GM10248 (cell line): ENCODE measurements at regions not wholly inside any gene's neighbourhood (a gene's known extent, or its start where the extent isn't known, plus 50 kb on each side); places are given as distances from the start of the nearest gene placed in this dataset.
"Not testable (repeated sequence)": the region's sequence is repeated elsewhere in the genome, so short reads cannot be mapped to it uniquely, and the experiment has no call there.

Experiments
- CTCF ChIA-PET: fragments of 300-600 bp; sonication (Branson Sonifier 250); formaldehyde crosslinking; extraction: SDS; loops from one replicate; lab custom pipeline; 2021; ENCODE audit warnings: antibody characterized with exemption; lab: Yijun Ruan, JAX
- POLR2A ChIA-PET: fragments of 350-650 bp; sonication (Branson Sonifier 250); formaldehyde crosslinking; extraction: SDS; loops from one replicate; lab custom pipeline; 2020; ENCODE audit warnings: antibody characterized with exemption; lab: Yijun Ruan, JAX
- DNase-seq: peaks from one replicate; pipeline ENCODE4 v3.0.0; 2012; ENCODE audit errors: extremely low spot score
- TF ChIP-seq, protein P1 (sequence below): IDR thresholded peaks from 2 replicates; pipeline ENCODE4 v1.5.1; 2012; ENCODE audit warnings: mild to moderate bottlenecking, low read depth; ENCODE audit errors: extremely low read depth, missing control alignments, control extremely low read depth

DNA sequence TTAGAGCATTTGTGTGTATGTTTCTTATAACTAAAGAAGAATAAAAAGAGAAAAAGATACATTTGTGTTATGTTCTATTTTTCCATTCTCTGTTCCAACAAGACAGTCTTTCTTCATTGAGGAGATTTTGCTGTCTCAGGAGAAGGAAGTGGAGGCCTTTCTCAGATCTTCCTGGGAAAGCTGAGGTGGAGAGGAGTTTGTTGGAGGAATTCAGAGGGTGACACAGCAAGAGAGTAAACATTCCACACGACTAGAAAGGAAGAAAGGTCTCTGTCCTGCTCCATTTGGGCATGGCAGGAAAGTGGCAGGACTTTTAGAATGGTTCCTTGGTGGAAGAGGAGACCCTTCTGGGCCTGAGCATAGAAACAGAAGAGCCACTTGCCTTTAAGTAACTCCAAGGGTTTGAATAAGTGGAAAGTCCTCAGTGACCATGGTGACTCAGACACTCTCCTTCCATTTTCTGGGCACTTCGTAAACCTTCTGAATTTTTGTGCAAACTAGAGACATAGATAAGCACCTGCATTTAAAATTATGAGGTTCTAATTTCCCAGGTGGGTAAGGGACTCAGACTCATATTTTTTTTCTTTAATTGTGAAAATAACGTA lies 52.3 kb upstream of the COL5A2 start:
- POLR2A ChIA-PET, result no interaction called here
- no peak for DNase-seq
- CTCF ChIA-PET, result interaction anchor here (1.0 to 1.9 kb wide), 2 partner anchors 13 to 22 kb away, joined by 3 to 4 read pairs; no protein-coding TSS in a partner anchor
- TF ChIP-seq, protein P1, sequence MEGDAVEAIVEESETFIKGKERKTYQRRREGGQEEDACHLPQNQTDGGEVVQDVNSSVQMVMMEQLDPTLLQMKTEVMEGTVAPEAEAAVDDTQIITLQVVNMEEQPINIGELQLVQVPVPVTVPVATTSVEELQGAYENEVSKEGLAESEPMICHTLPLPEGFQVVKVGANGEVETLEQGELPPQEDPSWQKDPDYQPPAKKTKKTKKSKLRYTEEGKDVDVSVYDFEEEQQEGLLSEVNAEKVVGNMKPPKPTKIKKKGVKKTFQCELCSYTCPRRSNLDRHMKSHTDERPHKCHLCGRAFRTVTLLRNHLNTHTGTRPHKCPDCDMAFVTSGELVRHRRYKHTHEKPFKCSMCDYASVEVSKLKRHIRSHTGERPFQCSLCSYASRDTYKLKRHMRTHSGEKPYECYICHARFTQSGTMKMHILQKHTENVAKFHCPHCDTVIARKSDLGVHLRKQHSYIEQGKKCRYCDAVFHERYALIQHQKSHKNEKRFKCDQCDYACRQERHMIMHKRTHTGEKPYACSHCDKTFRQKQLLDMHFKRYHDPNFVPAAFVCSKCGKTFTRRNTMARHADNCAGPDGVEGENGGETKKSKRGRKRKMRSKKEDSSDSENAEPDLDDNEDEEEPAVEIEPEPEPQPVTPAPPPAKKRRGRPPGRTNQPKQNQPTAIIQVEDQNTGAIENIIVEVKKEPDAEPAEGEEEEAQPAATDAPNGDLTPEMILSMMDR, result no peak

DNA sequence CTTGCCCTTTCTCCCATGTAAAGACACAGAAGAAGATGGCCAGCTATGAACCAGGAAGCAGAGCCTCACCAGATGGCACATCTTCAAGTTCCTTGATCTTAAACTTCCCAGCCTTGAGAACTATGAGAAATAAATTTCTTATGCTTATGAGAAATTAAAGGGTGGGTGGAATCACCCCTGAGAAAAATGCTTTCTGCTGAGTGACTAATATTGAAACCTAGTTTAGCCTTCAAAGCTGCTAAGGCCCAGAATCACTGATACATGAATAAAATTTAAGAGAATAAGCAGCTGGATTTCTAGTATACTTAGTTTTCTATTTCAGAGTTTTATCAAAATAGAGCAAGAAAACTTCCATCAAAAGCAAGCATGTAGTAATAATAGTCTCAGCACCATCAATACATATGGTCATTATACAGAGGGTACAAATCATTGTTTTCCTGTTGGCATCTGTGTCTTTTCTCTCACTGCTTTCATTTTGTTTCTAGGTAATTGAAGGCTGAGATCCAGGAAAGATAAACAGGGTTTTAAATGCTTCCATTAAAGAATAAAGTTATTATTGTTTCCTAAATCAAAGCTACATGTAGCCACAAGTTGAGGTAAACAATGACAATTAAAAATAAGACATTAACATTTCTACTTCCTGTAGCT lies 53.3 kb upstream of the COL5A2 start:
- TF ChIP-seq, protein P1, result no peak
- DNase-seq, result no peak
- ChIA-PET CTCF (interaction anchor here (1.0 kb wide), 1 partner anchor 10 kb away, joined by 4 read pairs; no protein-coding TSS in a partner anchor), POLR2A (no interaction called here)

DNA sequence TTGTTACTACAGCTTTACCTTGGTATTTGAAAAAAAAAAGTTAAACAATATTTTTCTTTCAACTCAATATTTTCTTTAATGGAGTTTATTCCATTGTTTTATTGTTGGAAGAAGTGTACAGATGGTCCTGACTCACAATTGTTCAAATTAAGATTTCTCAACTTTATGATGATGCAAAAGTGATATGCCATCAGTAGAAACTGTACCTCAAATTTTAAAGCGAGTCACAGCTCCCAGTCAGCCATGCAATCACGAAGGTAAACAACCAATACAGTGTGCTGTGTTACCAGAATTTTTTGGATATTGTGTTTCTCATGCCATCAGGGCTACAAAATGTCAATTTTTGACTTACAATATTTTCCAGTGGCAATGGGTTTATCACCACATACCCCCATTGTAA lies 54.0 kb upstream of the COL5A2 start:
- CTCF ChIA-PET, result interaction anchor here (1.0 kb wide), 1 partner anchor 10 kb away, joined by 4 read pairs; no protein-coding TSS in a partner anchor
- TF ChIP-seq, protein P1, result no peak
- POLR2A ChIA-PET, result no interaction called here
- DNase-seq, result no peak

DNA sequence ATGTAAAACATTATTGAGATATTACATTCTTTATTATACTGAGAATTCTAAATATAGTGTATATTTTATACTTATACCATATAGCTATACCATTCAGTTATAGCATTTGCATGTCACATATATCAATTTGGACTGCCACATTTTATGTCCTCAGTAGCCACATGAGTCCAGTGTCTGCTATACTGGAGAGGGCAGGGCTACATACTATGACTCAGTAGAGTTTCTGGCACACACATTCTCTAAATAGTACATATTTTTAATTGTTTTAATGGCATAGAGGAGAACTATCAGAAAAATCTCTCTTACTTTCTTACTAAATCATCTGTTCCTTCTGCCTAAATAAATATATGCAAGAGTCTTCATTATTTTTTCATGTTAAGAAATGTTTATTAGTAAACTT lies 55.4 kb upstream of the COL5A2 start:
- ChIA-PET POLR2A (no interaction called here), CTCF (interaction anchor here (0.8 kb wide), 1 partner anchor 111 kb away, joined by 3 read pairs; no protein-coding TSS in a partner anchor)
- TF ChIP-seq, protein P1, result no peak
- DNase-seq, result no peak

DNA sequence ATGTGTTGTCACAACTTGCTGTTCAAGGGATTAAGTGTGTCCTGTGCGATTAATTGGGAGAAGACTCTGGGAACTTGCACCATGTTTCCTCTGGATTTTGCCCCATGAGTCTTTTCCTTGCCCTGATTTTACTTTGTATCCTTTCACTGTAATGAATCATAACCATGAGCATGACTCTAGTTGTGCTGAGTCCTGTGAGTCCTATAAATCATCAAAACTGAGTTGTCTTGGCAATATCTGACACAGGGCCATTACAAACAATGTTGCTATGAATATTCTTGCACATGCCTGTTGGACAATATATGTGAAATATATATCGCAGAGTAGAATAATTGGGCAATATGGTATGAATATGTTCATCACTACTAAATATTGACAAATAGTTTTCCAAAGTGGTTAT lies 56.5 kb upstream of the COL5A2 start:
- DNase-seq, result no peak
- CTCF ChIA-PET, result no interaction called here
- POLR2A ChIA-PET, result no interaction called here
- TF ChIP-seq, protein P1, result no peak

DNA sequence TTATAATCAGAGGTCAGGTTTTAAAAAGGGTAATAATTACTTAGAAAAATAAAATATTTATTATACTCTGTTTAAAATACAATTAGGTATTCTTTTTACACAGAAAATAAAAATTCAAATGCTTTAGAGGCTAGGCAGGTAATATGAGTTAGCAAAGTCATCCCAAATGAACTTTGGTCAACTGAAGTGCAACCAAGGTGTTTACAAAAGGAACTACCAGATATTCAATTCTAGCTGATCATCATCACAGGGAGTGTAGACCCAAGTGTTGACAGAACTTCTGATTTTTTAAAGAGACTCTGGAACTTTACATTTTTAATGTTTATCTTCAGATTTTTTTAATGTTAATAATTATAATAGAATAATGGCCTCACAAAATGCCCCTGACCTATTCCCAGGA lies 59.3 kb upstream of the COL5A2 start:
- ChIA-PET POLR2A (no interaction called here), CTCF (no interaction called here)
- no peak for DNase-seq
- TF ChIP-seq, protein P1, result no peak

DNA sequence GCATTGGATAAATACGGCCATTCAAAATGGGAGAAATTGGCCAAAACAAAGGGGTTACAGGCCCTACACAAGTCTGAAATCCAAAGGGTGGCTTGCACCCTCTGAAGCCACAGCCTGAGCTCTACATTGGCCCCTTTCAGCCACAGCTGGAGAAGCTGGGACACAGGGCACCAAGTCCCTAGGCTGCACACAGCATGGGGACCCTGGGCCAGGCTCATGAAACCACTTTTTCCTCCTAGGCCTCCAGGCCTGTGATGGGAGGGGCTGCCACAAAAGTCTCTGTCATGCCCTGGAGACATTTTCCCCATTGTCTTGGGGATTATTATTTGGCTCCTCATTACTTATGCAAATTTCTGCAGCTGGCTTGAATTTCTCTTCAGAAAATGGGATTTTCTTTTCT lies 64.3 kb upstream of the COL5A2 start:
- CTCF ChIA-PET, result interaction anchor here (1.4 kb wide), 1 partner anchor 21 kb away, joined by 3 read pairs; no protein-coding TSS in a partner anchor
- DNase-seq, POLR2A ChIA-PET: not testable (repeated sequence)
